Endothelial cell of umbilical vein (primary cell): ENCODE measurements at regions not wholly inside any gene's neighbourhood (a gene's known extent, or its start where the extent isn't known, plus 50 kb on each side); places are given as distances from the start of the nearest gene placed in this dataset.

Experiments used
- BruUV-seq: library from RNA; stranded (reverse); fragments of 400-500 nt; replicated peaks from 2 replicates; lab custom pipeline; 2021; lab: Mats Ljungman, UMichigan
- CTCF ChIA-PET: fragments of 300-600, 350-600 bp; sonication (Branson Sonifier 250); formaldehyde crosslinking; loops from one replicate; lab custom pipeline; 2021; ENCODE audit warnings: antibody characterized with exemption, inconsistent platforms; lab: Charles Lee
- POLR2A ChIA-PET: fragments of 300-600, 350-600 bp; sonication (Branson Sonifier 250); formaldehyde crosslinking; loops from one replicate; lab custom pipeline; 2021; ENCODE audit warnings: antibody characterized with exemption, inconsistent platforms; lab: Charles Lee
- DNase-seq: peaks from one replicate; pipeline ENCODE4 v3.0.0-alpha.2; 2011; ENCODE audit warnings: low read depth, low spot score
- FAIRE-seq: peaks from 2 replicates; lab custom pipeline; 2011; peaks lifted over from hg19 to GRCh38; lab: Jason Lieb, UNC
- H2AFZ ChIP-seq: 2 replicates; pipeline ENCODE4 v1.6.0; 2012; ENCODE audit warnings: low read depth, low read length, control low read depth, inconsistent platforms
- H3K27ac ChIP-seq: 2 replicates; pipeline ENCODE4 v1.5.1; 2011; ENCODE audit warnings: low read depth, mild to moderate bottlenecking, control low read depth, low read length, moderate library complexity; ENCODE audit not compliant: insufficient read depth
- H3K27me3 ChIP-seq, 2 experiments: 2 replicates each; pipeline versions ENCODE4 v1.6.0 to v1.6.1; 2011; ENCODE audit warnings: low read length in 2 of 2, mixed read lengths in 1 of 2; ENCODE audit not compliant: control insufficient read depth in 2 of 2, insufficient read depth in 2 of 2
- H3K36me3 ChIP-seq, 2 experiments: 2 replicates in 1 of 2; 3 replicates in 1 of 2; pipeline ENCODE4 v1.5.1; 2011; ENCODE audit warnings: low read length in 2 of 2, mild to moderate bottlenecking in 1 of 2, moderate library complexity in 1 of 2; ENCODE audit not compliant: control insufficient read depth in 2 of 2, insufficient read depth in 2 of 2; ENCODE audit errors: extremely low read depth in 1 of 2
- H3K4me1 ChIP-seq: 3 replicates; pipeline ENCODE4 v1.5.1; 2011; ENCODE audit warnings: mild to moderate bottlenecking, low read length; ENCODE audit not compliant: control insufficient read depth, insufficient read depth; ENCODE audit errors: extremely low read depth
- H3K4me2 ChIP-seq: 2 replicates; pipeline ENCODE4 v1.6.1; 2011; ENCODE audit warnings: low read length, control low read depth, mixed read lengths; ENCODE audit not compliant: insufficient read depth
- H3K4me3 ChIP-seq, 3 experiments: fragments of 200-600 bp in 1 of 3; sonication (generic), shearing (Covaris generic) in 1 of 3; replicated peaks in 1 of 3; 2 replicates each; pipeline ENCODE4 v1.5.1; 2011 to 2016; ENCODE audit warnings: control low read depth in 3 of 3, low read length in 3 of 3, mild to moderate bottlenecking in 2 of 3, inconsistent platforms in 1 of 3, low read depth in 1 of 3, moderate library complexity in 1 of 3; ENCODE audit not compliant: insufficient read depth in 1 of 3
- H3K79me2 ChIP-seq: 2 replicates; pipeline ENCODE4 v1.6.0; 2012; ENCODE audit warnings: low read length, inconsistent platforms; ENCODE audit not compliant: control insufficient read depth, insufficient read depth
- H3K9ac ChIP-seq: replicated peaks from 2 replicates; pipeline ENCODE3; 2011; ENCODE audit warnings: low read length, control low read depth; ENCODE audit not compliant: insufficient read depth; ENCODE audit errors: extremely low read depth
- H3K9me1 ChIP-seq: replicated peaks from 3 replicates; pipeline ENCODE4 v1.6.0; 2011; ENCODE audit warnings: mild to moderate bottlenecking, low read length; ENCODE audit not compliant: control insufficient read depth, insufficient read depth; ENCODE audit errors: extremely low read depth
- H3K9me3 ChIP-seq: replicated peaks from 2 replicates; pipeline ENCODE4 v1.5.1; 2012; ENCODE audit warnings: low read length, inconsistent platforms; ENCODE audit not compliant: control insufficient read depth, insufficient read depth
- H4K20me1 ChIP-seq: replicated peaks from 2 replicates; pipeline ENCODE3; 2011; ENCODE audit warnings: mild to moderate bottlenecking, low read length; ENCODE audit not compliant: control insufficient read depth, insufficient read depth; ENCODE audit errors: extremely low read depth
- EZH2 ChIP-seq: IDR thresholded peaks from 2 replicates; pipeline ENCODE4 v1.6.1; 2012; ENCODE audit warnings: borderline replicate concordance, low read depth, mild to moderate bottlenecking, moderate library complexity, low read length, inconsistent platforms; ENCODE audit not compliant: severe bottlenecking
- GATA2 ChIP-seq: IDR thresholded peaks from 2 replicates; pipeline ENCODE4 v1.7.0; 2011; ENCODE audit warnings: low read depth, mild to moderate bottlenecking, moderate library complexity, mixed read lengths, low read length; ENCODE audit not compliant: insufficient read length, insufficient read depth
- JUN ChIP-seq: IDR thresholded peaks from 2 replicates; pipeline ENCODE4 v1.6.1; 2011; ENCODE audit warnings: borderline replicate concordance, low read depth; ENCODE audit not compliant: insufficient read length, insufficient read depth
- POLR2A ChIP-seq: IDR thresholded peaks from 2 replicates; pipeline ENCODE4 v1.6.1; 2012; ENCODE audit warnings: low read depth, mild to moderate bottlenecking, control low read depth, low read length
- POLR2AphosphoS5 ChIP-seq: IDR thresholded peaks from 2 replicates; pipeline ENCODE4 v1.6.1; 2012; ENCODE audit warnings: low read depth, mild to moderate bottlenecking, control low read depth, low read length, moderate library complexity; ENCODE audit not compliant: insufficient read depth
- dilution Hi-C: fragments of 300-500 bp; cut with MboI; formaldehyde crosslinking; loops from one replicate; pipeline ENCODE4 v1.15.0; 2019; ENCODE audit warnings: low sequenced_read_pairs; ENCODE audit not compliant: extremely low pct_ligation_motif_present
- intact Hi-C: fragments of 100-400 bp; cut with micrococcal nuclease; formaldehyde crosslinking; loops from one replicate; pipeline ENCODE4 v1.10.0; 2022
- TF ChIP-seq, protein P1 (sequence below): IDR thresholded peaks from 2 replicates; pipeline ENCODE4 v1.6.1; 2011; ENCODE audit not compliant: insufficient read depth, insufficient read length
- TF ChIP-seq, protein P2 (sequence below), 2 donors: IDR thresholded peaks; 1 replicate in 1 of 2; 2 replicates in 1 of 2; pipeline ENCODE4 v1.5.1; 2011; ENCODE audit warnings: low read length in 2 of 2, mild to moderate bottlenecking in 2 of 2, moderate library complexity in 2 of 2, control low read depth in 1 of 2, inconsistent platforms in 1 of 2, low read depth in 1 of 2; ENCODE audit not compliant: insufficient read depth in 1 of 2; ENCODE audit errors: extremely low read depth in 1 of 2

DNA sequence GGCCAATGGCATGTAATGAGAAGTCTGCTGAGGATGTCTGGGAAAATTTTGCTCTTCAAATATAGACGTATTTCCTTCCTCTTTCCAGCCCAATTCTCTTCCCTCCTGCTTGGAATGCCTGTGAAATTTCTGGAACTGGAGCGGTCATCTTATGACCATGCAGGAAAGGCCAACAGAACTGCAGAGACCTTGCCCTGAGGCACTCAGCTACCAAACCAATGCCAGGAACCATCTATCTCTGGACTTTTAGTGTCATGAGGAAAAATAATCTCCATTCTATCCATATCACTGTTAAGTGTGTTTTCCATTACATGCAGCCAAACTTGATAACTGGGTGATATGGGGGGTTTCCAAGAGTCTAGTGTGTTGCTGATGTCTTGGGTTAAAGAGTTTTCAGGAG lies 363.7 kb downstream of the SLC4A3 start:
- no peak for FAIRE-seq
- ChIA-PET POLR2A (no interaction called here), CTCF (interaction anchor here (1.2 kb wide), 1 partner anchor 10 kb away, joined by 3 read pairs; no protein-coding TSS in a partner anchor)
- no peaks in the 10 kb centered on the region for H4K20me1 ChIP-seq
- TF ChIP-seq POLR2A, result no peak
- no peak for TF ChIP-seq POLR2AphosphoS5
- TF ChIP-seq, protein P1, sequence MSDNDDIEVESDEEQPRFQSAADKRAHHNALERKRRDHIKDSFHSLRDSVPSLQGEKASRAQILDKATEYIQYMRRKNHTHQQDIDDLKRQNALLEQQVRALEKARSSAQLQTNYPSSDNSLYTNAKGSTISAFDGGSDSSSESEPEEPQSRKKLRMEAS, result no peak
- TF ChIP-seq GATA2, result no peak
- H3K9me3 ChIP-seq, result peaks cover 7% of the 10 kb centered on the region
- dilution Hi-C loops (no loop called here), intact Hi-C loops (no loop called here)
- H3K4me1 ChIP-seq, result no peaks in the 10 kb centered on the region
- no peaks in the 10 kb centered on the region for H3K36me3 ChIP-seq
- no peaks in the 10 kb centered on the region for H3K79me2 ChIP-seq
- no peak for DNase-seq
- no peak overlapping the region for H3K9ac ChIP-seq
- H3K27ac ChIP-seq, result no peak overlapping the region
- no peak overlapping the region for H2AFZ ChIP-seq
- no peaks in the 10 kb centered on the region for H3K27me3 ChIP-seq
- H3K4me3 ChIP-seq, result no peak overlapping the region
- no TSS peak for BruUV-seq
- no peak overlapping the region for H3K4me2 ChIP-seq
- no peaks in the 10 kb centered on the region for H3K9me1 ChIP-seq

DNA sequence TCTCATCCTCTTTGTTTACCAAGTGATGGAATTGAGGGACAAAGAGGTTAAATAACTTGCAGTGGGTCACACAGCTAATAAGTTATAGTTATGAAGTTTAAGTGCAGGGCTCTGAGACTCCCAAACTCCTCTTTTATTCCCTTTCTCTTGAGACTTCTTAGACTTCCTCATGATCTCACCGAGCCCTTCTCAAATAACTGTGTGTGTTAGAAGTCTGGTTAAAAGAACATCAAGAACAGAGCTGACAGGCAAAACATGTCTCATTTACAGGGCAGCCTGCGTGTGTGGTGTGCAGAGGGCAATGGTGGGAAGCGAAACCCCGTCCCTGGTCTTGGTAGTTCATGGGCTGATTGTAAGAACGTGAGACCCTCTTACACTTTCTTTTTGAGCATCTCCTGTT lies 368.0 kb downstream of the SLC4A3 start:
- Histone ChIP-seq H3K9me1 (no peaks in the 10 kb centered on the region), H2AFZ (no peak overlapping the region), H4K20me1 (no peaks in the 10 kb centered on the region), H3K27me3 (no peaks in the 10 kb centered on the region), H3K4me3 (no peak overlapping the region), H3K27ac (no peak overlapping the region), H3K36me3 (no peaks in the 10 kb centered on the region), H3K4me1 (no peaks in the 10 kb centered on the region), H3K79me2 (no peaks in the 10 kb centered on the region), H3K9ac (no peak overlapping the region), H3K9me3 (peaks cover 7% of the 10 kb centered on the region), H3K4me2 (no peak overlapping the region)
- ChIA-PET POLR2A (no interaction called here), CTCF (no interaction called here)
- TF ChIP-seq JUN (no peak), EZH2 (no peak), GATA2 (no peak)
- TF ChIP-seq, protein P2, sequence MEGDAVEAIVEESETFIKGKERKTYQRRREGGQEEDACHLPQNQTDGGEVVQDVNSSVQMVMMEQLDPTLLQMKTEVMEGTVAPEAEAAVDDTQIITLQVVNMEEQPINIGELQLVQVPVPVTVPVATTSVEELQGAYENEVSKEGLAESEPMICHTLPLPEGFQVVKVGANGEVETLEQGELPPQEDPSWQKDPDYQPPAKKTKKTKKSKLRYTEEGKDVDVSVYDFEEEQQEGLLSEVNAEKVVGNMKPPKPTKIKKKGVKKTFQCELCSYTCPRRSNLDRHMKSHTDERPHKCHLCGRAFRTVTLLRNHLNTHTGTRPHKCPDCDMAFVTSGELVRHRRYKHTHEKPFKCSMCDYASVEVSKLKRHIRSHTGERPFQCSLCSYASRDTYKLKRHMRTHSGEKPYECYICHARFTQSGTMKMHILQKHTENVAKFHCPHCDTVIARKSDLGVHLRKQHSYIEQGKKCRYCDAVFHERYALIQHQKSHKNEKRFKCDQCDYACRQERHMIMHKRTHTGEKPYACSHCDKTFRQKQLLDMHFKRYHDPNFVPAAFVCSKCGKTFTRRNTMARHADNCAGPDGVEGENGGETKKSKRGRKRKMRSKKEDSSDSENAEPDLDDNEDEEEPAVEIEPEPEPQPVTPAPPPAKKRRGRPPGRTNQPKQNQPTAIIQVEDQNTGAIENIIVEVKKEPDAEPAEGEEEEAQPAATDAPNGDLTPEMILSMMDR (IDR thresholded peaks at IDR 0.05; ENCODE audit: extremely low read depth in 1 of 2, insufficient read depth in 1 of 2, low read depth in 1 of 2, low read length in 2 of 2), result no peak
- TF ChIP-seq, protein P1, result no peak
- no TSS peak for BruUV-seq
- no peak for DNase-seq
- FAIRE-seq, result no peak
- intact Hi-C loops, result no loop called here
- dilution Hi-C loops, result no loop called here
